BLaER1 (cell line): ENCODE measurements at regions not wholly inside any gene's neighbourhood (a gene's known extent, or its start where the extent isn't known, plus 50 kb on each side); places are given as distances from the start of the nearest gene placed in this dataset.

ENCODE experiments used
- H3K27ac ChIP-seq: shearing (Covaris generic); formaldehyde crosslinking; 2 replicates; pipeline ENCODE4 v1.8.1; 2022
- H3K27me3 ChIP-seq: shearing (Covaris generic); formaldehyde crosslinking; 2 replicates; pipeline ENCODE4 v1.8.1; 2022
- H3K36me3 ChIP-seq: shearing (Covaris generic); formaldehyde crosslinking; 2 replicates; pipeline ENCODE4 v1.8.1; 2022
- H3K4me1 ChIP-seq: shearing (Covaris generic); formaldehyde crosslinking; 2 replicates; pipeline ENCODE4 v1.8.1; 2022
- H3K4me2 ChIP-seq: shearing (Covaris generic); formaldehyde crosslinking; 2 replicates; pipeline ENCODE4 v1.8.1; 2022
- H3K4me3 ChIP-seq: shearing (Covaris generic); formaldehyde crosslinking; 2 replicates; pipeline ENCODE4 v1.8.1; 2022
- H3K9ac ChIP-seq: shearing (Covaris generic); formaldehyde crosslinking; 2 replicates; pipeline ENCODE4 v1.8.1; 2022
- H3K9me3 ChIP-seq: shearing (Covaris generic); formaldehyde crosslinking; 2 replicates; pipeline ENCODE4 v1.8.1; 2022
- H4K20me1 ChIP-seq: shearing (Covaris generic); formaldehyde crosslinking; 2 replicates; pipeline ENCODE4 v1.8.1; 2022
- Cebpa-rat ChIP-seq: shearing (Covaris generic); IDR thresholded peaks from 2 replicates; pipeline ENCODE4 v1.8.1; 2022

GRCh38 chr7:25978466-25978865, 173.5 kb upstream of the NFE2L3 start:
- H3K4me2 ChIP-seq = no peak overlapping the region
- H3K9me3 ChIP-seq = peaks cover 13% of the 10 kb centered on the region
- H3K36me3 ChIP-seq = no peaks in the 10 kb centered on the region
- TF ChIP-seq Cebpa-rat = no peak
- no peak overlapping the region for H3K4me3 ChIP-seq
- H4K20me1 ChIP-seq = no peaks in the 10 kb centered on the region
- no peaks in the 10 kb centered on the region for H3K27me3 ChIP-seq
- H3K9ac ChIP-seq = no peak overlapping the region
- H3K4me1 ChIP-seq = no peaks in the 10 kb centered on the region; the same call in 1 of the 2 replicates
- H3K27ac ChIP-seq = no peak overlapping the region

GRCh38 chr7:25979605-25980004, 172.4 kb upstream of the NFE2L3 start:
- peaks cover 13% of the 10 kb centered on the region for H3K9me3 ChIP-seq
- H3K9ac ChIP-seq = no peak overlapping the region
- no peak overlapping the region for H3K4me3 ChIP-seq
- no peak overlapping the region for H3K4me2 ChIP-seq
- H3K4me1 ChIP-seq = no peaks in the 10 kb centered on the region; the same call in 1 of the 2 replicates
- H3K27me3 ChIP-seq = no peaks in the 10 kb centered on the region
- H4K20me1 ChIP-seq = no peaks in the 10 kb centered on the region
- no peaks in the 10 kb centered on the region for H3K36me3 ChIP-seq
- H3K27ac ChIP-seq = no peak overlapping the region
- TF ChIP-seq Cebpa-rat = no peak

GRCh38 chr7:25982684-25983083, 169.3 kb upstream of the NFE2L3 start:
- no peak overlapping the region for H3K4me3 ChIP-seq
- TF ChIP-seq Cebpa-rat = no peak
- no peaks in the 10 kb centered on the region for H3K4me1 ChIP-seq
- no peaks in the 10 kb centered on the region; the same call in 1 of the 2 replicates for H3K9me3 ChIP-seq
- H3K36me3 ChIP-seq = no peaks in the 10 kb centered on the region
- H3K4me2 ChIP-seq = no peak overlapping the region
- no peaks in the 10 kb centered on the region for H3K27me3 ChIP-seq
- no peak overlapping the region for H3K27ac ChIP-seq
- no peaks in the 10 kb centered on the region for H4K20me1 ChIP-seq
- no peak overlapping the region for H3K9ac ChIP-seq

GRCh38 chr7:25985196-25985595, 166.8 kb upstream of the NFE2L3 start:
- no peak for TF ChIP-seq Cebpa-rat
- Histone ChIP-seq H3K4me2 (no peak overlapping the region), H3K9me3 (no peaks in the 10 kb centered on the region; the same call in 1 of the 2 replicates)

GRCh38 chr7:25988640-25989039, 163.4 kb upstream of the NFE2L3 start:
- no peak for TF ChIP-seq Cebpa-rat
- Histone ChIP-seq H3K9me3 (no peaks in the 10 kb centered on the region), H3K4me3 (no peak overlapping the region), H3K9ac (no peak overlapping the region), H3K4me2 (no peak overlapping the region), H3K36me3 (no peaks in the 10 kb centered on the region), H3K27ac (no peak overlapping the region), H3K4me1 (peaks cover 7% of the 10 kb centered on the region), H3K27me3 (no peaks in the 10 kb centered on the region), H4K20me1 (no peaks in the 10 kb centered on the region)

More at GRCh38 chr7:25985196-25985595, 166.8 kb upstream of the NFE2L3 start:
- H4K20me1 ChIP-seq = no peaks in the 10 kb centered on the region
- no peak overlapping the region for H3K4me3 ChIP-seq
- H3K36me3 ChIP-seq = no peaks in the 10 kb centered on the region
- no peak overlapping the region for H3K27ac ChIP-seq
- no peaks in the 10 kb centered on the region for H3K27me3 ChIP-seq
- H3K9ac ChIP-seq = no peak overlapping the region
- H3K4me1 ChIP-seq = peaks cover 7% of the 10 kb centered on the region

- Histone ChIP-seq H3K9me3 (no peaks in the 10 kb centered on the region), H4K20me1 (no peaks in the 10 kb centered on the region), H3K4me3 (no peak overlapping the region), H3K27ac (no peak overlapping the region), H3K36me3 (no peaks in the 10 kb centered on the region), H3K4me2 (peak overlapping the region; percentile 34), H3K4me1 (peaks cover 7% of the 10 kb centered on the region), H3K27me3 (no peaks in the 10 kb centered on the region), H3K9ac (no peak overlapping the region)
- no peak for TF ChIP-seq Cebpa-rat
These were observed 162.8 kb upstream of the NFE2L3 start for GRCh38 chr7:25989140-25989705.

GRCh38 chr7:25994433-25994994, 157.5 kb upstream of the NFE2L3 start:
- H3K9me3 ChIP-seq = peaks cover 4% of the 10 kb centered on the region; the same call in 1 of the 2 replicates
- H3K4me3 ChIP-seq = no peak overlapping the region
- no peak overlapping the region for H3K4me2 ChIP-seq
- no peak overlapping the region for H3K9ac ChIP-seq
- no peaks in the 10 kb centered on the region for H3K36me3 ChIP-seq
- H3K27ac ChIP-seq = no peak overlapping the region
- H4K20me1 ChIP-seq = no peaks in the 10 kb centered on the region
- no peaks in the 10 kb centered on the region for H3K27me3 ChIP-seq
- no peak for TF ChIP-seq Cebpa-rat
- H3K4me1 ChIP-seq = no peaks in the 10 kb centered on the region

GRCh38 chr7:25995216-25995615, 156.8 kb upstream of the NFE2L3 start:
- no peak for TF ChIP-seq Cebpa-rat

GRCh38 chr7:25996006-25996408, 156.0 kb upstream of the NFE2L3 start:
- Histone ChIP-seq H4K20me1 (no peaks in the 10 kb centered on the region), H3K9me3 (peaks cover 4% of the 10 kb centered on the region; the same call in 1 of the 2 replicates), H3K4me1 (no peaks in the 10 kb centered on the region), H3K27ac (no peak overlapping the region), H3K9ac (no peak overlapping the region), H3K4me3 (no peak overlapping the region), H3K27me3 (no peaks in the 10 kb centered on the region), H3K36me3 (no peaks in the 10 kb centered on the region), H3K4me2 (no peak overlapping the region)
- TF ChIP-seq Cebpa-rat = no peak

More at GRCh38 chr7:25995216-25995615, 156.8 kb upstream of the NFE2L3 start:
- Histone ChIP-seq H3K4me1 (no peaks in the 10 kb centered on the region), H3K36me3 (no peaks in the 10 kb centered on the region), H3K27ac (no peak overlapping the region), H3K9me3 (peaks cover 4% of the 10 kb centered on the region; the same call in 1 of the 2 replicates), H3K27me3 (no peaks in the 10 kb centered on the region), H3K4me2 (no peak overlapping the region), H3K4me3 (no peak overlapping the region), H4K20me1 (no peaks in the 10 kb centered on the region), H3K9ac (no peak overlapping the region)

GRCh38 chr7:25998499-25998898, 153.5 kb upstream of the NFE2L3 start:
- no peaks in the 10 kb centered on the region for H3K27me3 ChIP-seq
- no peaks in the 10 kb centered on the region for H3K36me3 ChIP-seq
- H3K9ac ChIP-seq = no peak overlapping the region
- no peaks in the 10 kb centered on the region for H4K20me1 ChIP-seq
- no peak overlapping the region for H3K4me3 ChIP-seq
- H3K9me3 ChIP-seq = peaks cover 4% of the 10 kb centered on the region; the same call in 1 of the 2 replicates
- H3K4me1 ChIP-seq = no peaks in the 10 kb centered on the region
- TF ChIP-seq Cebpa-rat = no peak
- no peak overlapping the region for H3K27ac ChIP-seq
- no peak overlapping the region for H3K4me2 ChIP-seq
